ENCODE measurements at regions not wholly inside any gene's neighbourhood (a gene's known extent, or its start where the extent isn't known, plus 50 kb on each side); places are given as distances from the start of the nearest gene placed in this dataset.

DNA sequence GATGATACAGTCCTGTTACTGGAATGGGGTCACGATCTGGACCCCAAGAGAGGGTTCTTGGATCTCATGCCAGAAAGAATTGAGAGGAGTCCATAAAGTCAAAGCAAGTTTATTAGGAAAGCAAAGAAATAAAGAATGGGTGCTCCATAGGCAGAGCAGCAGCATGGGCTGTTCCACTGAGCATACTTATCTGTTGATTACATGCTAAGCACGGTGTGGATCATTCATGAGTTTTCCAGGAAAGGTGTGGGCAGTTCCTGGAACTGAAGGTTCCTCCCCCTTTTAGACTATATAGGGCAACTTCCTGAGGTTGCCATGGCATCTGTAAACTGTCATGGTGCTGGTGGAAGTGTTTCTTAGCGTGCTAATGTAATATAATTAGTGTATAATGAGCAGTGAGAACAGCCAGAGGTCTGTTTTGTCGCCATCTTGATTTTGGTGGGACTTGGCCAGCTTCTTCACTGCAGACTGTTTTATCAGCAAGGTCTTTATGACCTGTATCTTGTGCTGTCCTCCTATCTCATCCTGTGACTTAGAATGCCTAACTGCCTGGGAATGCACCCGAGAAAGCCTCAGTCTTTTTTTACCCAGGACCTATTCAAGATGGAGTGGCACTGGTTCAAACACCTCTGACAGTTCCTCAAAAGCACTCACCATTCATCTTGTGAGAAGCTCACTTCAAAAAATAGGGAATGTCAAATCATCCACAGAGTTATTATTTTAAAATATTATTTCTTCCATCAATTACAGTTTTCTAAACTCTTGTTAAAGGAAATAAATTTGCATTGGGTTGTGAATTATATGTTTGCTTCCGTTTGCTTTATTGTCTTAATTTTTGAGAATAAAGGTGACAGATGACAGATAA is 1358.8 kb upstream of the TMEM132C start:
- Histone ChIP-seq H3K27ac (ENCODE audit: low read depth in 2 of 2, low read length in 2 of 2) (no peak overlapping the region), H3K36me3 (ENCODE audit: control insufficient read depth in 2 of 2, insufficient read depth in 2 of 2, low read length in 2 of 2) (no peaks in the 10 kb centered on the region), H3K9ac (ENCODE audit: low read depth in 1 of 2, low read length in 2 of 2) (no peak overlapping the region), H3K9me3 (ENCODE audit: control insufficient read depth in 2 of 2, low read length in 2 of 2) (peaks cover 0 to 3% of the 10 kb centered on the region in 2 donors), H3K27me3 (ENCODE audit: control insufficient read depth in 2 of 2, insufficient read depth in 2 of 2, low read length in 2 of 2) (no peaks in the 10 kb centered on the region), H3K4me1 (ENCODE audit: control insufficient read depth in 2 of 2, insufficient read depth in 2 of 2, low read length in 2 of 2) (no peaks in the 10 kb centered on the region), H3K4me3 (ENCODE audit: low read length in 2 of 2) (no peak overlapping the region)

DNA sequence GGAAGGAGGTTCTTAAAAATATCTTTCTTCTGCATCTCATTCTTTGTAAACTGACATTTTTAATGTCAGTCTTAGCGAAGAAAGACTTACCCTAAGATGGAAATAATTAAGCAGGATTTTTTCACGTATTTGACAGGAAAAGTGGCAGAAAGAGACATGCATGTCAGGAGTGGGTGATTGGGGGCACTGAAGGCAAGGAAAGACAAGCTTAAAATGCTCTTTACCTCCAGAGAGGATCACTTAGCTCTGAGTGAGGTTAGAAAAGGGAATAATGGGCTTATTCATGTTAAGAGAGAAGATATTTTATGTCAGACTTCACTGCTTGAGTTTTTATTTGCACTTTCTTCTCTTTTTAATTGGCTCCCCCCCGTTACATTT is 1358.2 kb upstream of the TMEM132C start:
- H3K27me3 ChIP-seq (ENCODE audit: control insufficient read depth in 2 of 2, insufficient read depth in 2 of 2, low read length in 2 of 2) = no peaks in the 10 kb centered on the region
- no peak overlapping the region for H3K27ac ChIP-seq (ENCODE audit: low read depth in 2 of 2, low read length in 2 of 2)
- peaks cover 0 to 3% of the 10 kb centered on the region in 2 donors for H3K9me3 ChIP-seq (ENCODE audit: control insufficient read depth in 2 of 2, low read length in 2 of 2)
- H3K4me1 ChIP-seq (ENCODE audit: control insufficient read depth in 2 of 2, insufficient read depth in 2 of 2, low read length in 2 of 2) = no peaks in the 10 kb centered on the region
- H3K4me3 ChIP-seq (ENCODE audit: low read length in 2 of 2) = no peak overlapping the region
- no peaks in the 10 kb centered on the region for H3K36me3 ChIP-seq (ENCODE audit: control insufficient read depth in 2 of 2, insufficient read depth in 2 of 2, low read length in 2 of 2)
- no peak overlapping the region for H3K9ac ChIP-seq (ENCODE audit: low read depth in 1 of 2, low read length in 2 of 2)

DNA sequence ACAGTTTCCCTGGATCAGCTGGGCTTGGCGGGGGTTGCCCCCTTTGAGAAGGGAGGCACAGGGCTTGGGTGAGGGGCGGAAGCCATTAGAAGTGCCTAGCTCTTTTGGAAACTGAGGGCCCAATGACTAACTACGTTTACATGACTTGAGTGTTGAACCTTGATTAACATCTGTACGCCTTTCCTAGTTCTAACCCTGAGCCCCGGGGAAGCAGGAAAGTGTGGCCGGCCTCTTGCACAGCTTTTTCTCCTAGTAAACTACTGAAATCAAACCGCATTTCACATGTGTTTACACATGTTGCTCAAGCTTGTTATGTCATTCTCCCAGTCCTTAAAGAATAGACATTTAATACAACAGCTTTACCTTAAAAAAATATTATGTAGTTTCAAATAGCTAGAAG is 1356.4 kb upstream of the TMEM132C start:
- Histone ChIP-seq H3K9me3 (ENCODE audit: control insufficient read depth in 2 of 2, low read length in 2 of 2) (peaks cover 0 to 3% of the 10 kb centered on the region in 2 donors), H3K4me1 (ENCODE audit: control insufficient read depth in 2 of 2, insufficient read depth in 2 of 2, low read length in 2 of 2) (no peaks in the 10 kb centered on the region), H3K9ac (ENCODE audit: low read depth in 1 of 2, low read length in 2 of 2) (no peak overlapping the region), H3K27ac (ENCODE audit: low read depth in 2 of 2, low read length in 2 of 2) (no peak overlapping the region), H3K36me3 (ENCODE audit: control insufficient read depth in 2 of 2, insufficient read depth in 2 of 2, low read length in 2 of 2) (no peaks in the 10 kb centered on the region), H3K4me3 (ENCODE audit: low read length in 2 of 2) (no peak overlapping the region), H3K27me3 (ENCODE audit: control insufficient read depth in 2 of 2, insufficient read depth in 2 of 2, low read length in 2 of 2) (no peaks in the 10 kb centered on the region)

DNA sequence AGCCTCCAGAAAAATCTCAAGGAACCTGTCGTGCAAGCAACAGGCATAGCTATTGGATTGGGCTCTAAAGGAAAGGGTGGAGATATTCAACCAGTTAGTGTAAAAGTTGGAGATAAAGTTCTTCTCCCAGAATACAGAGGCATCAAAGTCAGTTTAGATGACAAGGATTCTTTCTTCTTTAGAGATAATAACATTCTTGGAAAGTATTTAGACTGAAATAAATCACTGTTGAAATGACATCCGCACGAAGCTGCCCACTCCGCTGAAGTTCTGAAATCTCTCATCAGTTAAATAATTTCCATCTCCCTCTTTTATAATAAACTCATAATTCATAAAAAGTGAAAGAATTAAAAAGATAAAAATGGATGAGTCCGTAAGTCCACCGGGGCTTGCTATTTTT is 1354.9 kb upstream of the TMEM132C start:
- no peak overlapping the region for H3K27ac ChIP-seq (ENCODE audit: low read depth in 2 of 2, low read length in 2 of 2)
- H3K36me3 ChIP-seq (ENCODE audit: control insufficient read depth in 2 of 2, insufficient read depth in 2 of 2, low read length in 2 of 2) = no peaks in the 10 kb centered on the region
- H3K4me1 ChIP-seq (ENCODE audit: control insufficient read depth in 2 of 2, insufficient read depth in 2 of 2, low read length in 2 of 2) = no peaks in the 10 kb centered on the region
- no peak overlapping the region for H3K9ac ChIP-seq (ENCODE audit: low read depth in 1 of 2, low read length in 2 of 2)
- H3K9me3 ChIP-seq (ENCODE audit: control insufficient read depth in 2 of 2, low read length in 2 of 2) = peaks cover 0 to 3% of the 10 kb centered on the region in 2 donors
- H3K4me3 ChIP-seq (ENCODE audit: low read length in 2 of 2) = no peak overlapping the region
- H3K27me3 ChIP-seq (ENCODE audit: control insufficient read depth in 2 of 2, insufficient read depth in 2 of 2, low read length in 2 of 2) = no peaks in the 10 kb centered on the region

DNA sequence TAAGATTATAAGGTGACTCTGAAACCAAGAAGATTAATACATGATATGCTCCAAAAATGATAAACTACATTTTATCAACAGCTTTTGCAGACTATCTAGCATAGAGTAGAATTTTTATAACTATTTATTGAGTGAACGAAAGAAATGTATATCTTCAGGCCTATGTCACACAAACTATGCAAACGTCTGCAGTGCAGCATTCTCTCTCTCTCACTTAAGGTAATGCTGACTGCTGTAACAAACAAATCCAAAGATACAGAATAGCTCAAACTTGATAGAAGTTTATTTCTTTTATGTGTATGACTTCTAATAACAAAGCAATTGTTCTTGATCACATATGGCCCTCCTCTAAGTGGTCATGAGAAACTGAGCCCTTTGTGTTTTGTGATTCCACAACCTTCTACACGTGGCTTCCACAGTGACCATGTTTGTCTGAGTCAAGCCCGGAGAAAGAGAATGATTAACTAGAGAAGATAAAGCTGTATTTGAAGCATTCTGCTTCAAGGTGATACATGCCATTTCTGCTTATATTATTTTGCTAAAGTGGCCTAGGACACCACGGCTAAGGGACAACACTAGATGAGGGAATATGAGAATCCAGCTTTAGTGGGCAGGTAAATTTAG is 1352.7 kb upstream of the TMEM132C start:
- Histone ChIP-seq H3K4me3 (ENCODE audit: low read length in 2 of 2) (no peak overlapping the region), H3K36me3 (ENCODE audit: control insufficient read depth in 2 of 2, insufficient read depth in 2 of 2, low read length in 2 of 2) (no peaks in the 10 kb centered on the region), H3K27ac (ENCODE audit: low read depth in 2 of 2, low read length in 2 of 2) (no peak overlapping the region), H3K9ac (ENCODE audit: low read depth in 1 of 2, low read length in 2 of 2) (no peak overlapping the region), H3K27me3 (ENCODE audit: control insufficient read depth in 2 of 2, insufficient read depth in 2 of 2, low read length in 2 of 2) (no peaks in the 10 kb centered on the region), H3K4me1 (ENCODE audit: control insufficient read depth in 2 of 2, insufficient read depth in 2 of 2, low read length in 2 of 2) (no peaks in the 10 kb centered on the region), H3K9me3 (ENCODE audit: control insufficient read depth in 2 of 2, low read length in 2 of 2) (peaks cover 0 to 3% of the 10 kb centered on the region in 2 donors)

DNA sequence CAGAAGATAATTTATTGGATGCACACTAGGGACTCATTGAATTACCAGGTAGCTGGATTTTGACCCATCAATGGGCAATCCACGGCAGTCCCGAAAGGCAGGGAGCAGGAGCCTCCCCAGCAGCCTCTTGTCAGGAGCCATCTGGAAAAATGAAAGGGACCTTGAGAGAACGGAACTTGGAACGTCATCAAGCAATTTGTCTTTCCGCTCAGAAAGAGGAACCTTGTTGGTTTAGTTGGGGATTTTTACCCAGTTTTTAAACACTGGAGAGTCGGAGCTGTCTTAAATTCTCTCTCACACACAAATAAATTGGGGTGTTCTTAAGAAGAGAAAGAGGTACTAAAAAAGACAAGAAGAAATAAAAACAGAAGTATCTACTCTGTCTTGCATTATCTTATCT is 1351.7 kb upstream of the TMEM132C start:
- Histone ChIP-seq H3K9ac (ENCODE audit: low read depth in 1 of 2, low read length in 2 of 2) (no peak overlapping the region), H3K9me3 (ENCODE audit: control insufficient read depth in 2 of 2, low read length in 2 of 2) (peaks cover 0 to 3% of the 10 kb centered on the region in 2 donors), H3K4me1 (ENCODE audit: control insufficient read depth in 2 of 2, insufficient read depth in 2 of 2, low read length in 2 of 2) (no peaks in the 10 kb centered on the region), H3K27ac (ENCODE audit: low read depth in 2 of 2, low read length in 2 of 2) (no peak overlapping the region), H3K27me3 (ENCODE audit: control insufficient read depth in 2 of 2, insufficient read depth in 2 of 2, low read length in 2 of 2) (no peaks in the 10 kb centered on the region), H3K4me3 (ENCODE audit: low read length in 2 of 2) (no peak overlapping the region), H3K36me3 (ENCODE audit: control insufficient read depth in 2 of 2, insufficient read depth in 2 of 2, low read length in 2 of 2) (no peaks in the 10 kb centered on the region)

DNA sequence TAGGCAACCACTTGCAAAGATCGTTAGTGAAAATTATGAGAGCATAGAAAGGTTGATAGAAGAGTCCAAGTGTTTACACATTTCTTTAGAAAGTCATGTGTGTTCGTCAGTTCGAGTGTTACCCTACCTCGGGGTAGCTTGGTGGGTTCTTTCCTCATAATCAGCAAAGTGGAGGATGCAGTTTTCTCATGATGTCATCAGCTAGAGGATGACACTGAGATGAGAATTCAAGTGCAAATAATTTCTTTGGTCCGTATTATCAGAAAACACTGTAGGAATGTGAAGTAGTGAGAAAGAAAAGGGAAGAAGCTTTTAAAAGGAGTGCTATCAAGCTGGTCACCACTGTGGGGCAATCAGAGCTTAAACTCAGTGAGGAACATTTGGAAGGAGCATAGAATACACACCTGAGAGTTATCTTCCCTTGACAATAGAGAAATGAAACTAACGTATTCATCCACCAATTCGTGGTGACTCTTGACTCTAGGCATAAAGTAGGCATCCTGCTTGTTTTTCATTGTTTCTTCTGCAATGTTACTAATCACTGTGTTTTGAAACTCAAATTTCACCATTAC is 1340.9 kb upstream of the TMEM132C start:
- H3K4me1 ChIP-seq (ENCODE audit: control insufficient read depth in 2 of 2, insufficient read depth in 2 of 2, low read length in 2 of 2) = no peaks in the 10 kb centered on the region
- H3K27me3 ChIP-seq (ENCODE audit: control insufficient read depth in 2 of 2, insufficient read depth in 2 of 2, low read length in 2 of 2) = no peaks in the 10 kb centered on the region
- H3K9me3 ChIP-seq (ENCODE audit: control insufficient read depth in 2 of 2, low read length in 2 of 2) = no peaks in the 10 kb centered on the region
- no peak overlapping the region for H3K27ac ChIP-seq (ENCODE audit: low read depth in 2 of 2, low read length in 2 of 2)
- H3K36me3 ChIP-seq (ENCODE audit: control insufficient read depth in 2 of 2, insufficient read depth in 2 of 2, low read length in 2 of 2) = no peaks in the 10 kb centered on the region
- no peak overlapping the region for H3K9ac ChIP-seq (ENCODE audit: low read depth in 1 of 2, low read length in 2 of 2)
- no peak overlapping the region for H3K4me3 ChIP-seq (ENCODE audit: low read length in 2 of 2)

DNA sequence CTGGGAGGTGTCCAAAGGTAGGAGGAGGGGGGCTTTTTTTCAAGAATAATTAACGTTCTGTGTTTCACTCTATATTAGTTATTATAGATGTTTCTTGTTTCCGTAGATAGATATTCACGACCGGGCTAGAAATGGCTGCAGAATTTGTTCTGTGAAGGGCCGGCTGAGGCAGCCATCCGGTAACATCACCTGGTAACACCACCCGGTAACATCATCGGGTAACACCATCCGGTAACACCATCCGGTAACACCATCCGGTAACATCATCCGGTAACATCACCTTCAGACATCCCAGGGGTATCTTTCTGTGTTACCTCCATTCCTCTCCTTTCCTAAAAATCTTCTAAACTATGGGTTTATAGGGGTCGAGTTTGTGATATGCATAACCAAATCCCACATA is 1336.7 kb upstream of the TMEM132C start:
- Histone ChIP-seq H3K36me3 (ENCODE audit: control insufficient read depth in 2 of 2, insufficient read depth in 2 of 2, low read length in 2 of 2) (no peaks in the 10 kb centered on the region), H3K9me3 (ENCODE audit: control insufficient read depth in 2 of 2, low read length in 2 of 2) (no peaks in the 10 kb centered on the region), H3K9ac (ENCODE audit: low read depth in 1 of 2, low read length in 2 of 2) (no peak overlapping the region), H3K27ac (ENCODE audit: low read depth in 2 of 2, low read length in 2 of 2) (no peak overlapping the region), H3K27me3 (ENCODE audit: control insufficient read depth in 2 of 2, insufficient read depth in 2 of 2, low read length in 2 of 2) (no peaks in the 10 kb centered on the region), H3K4me1 (ENCODE audit: control insufficient read depth in 2 of 2, insufficient read depth in 2 of 2, low read length in 2 of 2) (no peaks in the 10 kb centered on the region), H3K4me3 (ENCODE audit: low read length in 2 of 2) (no peak overlapping the region)

DNA sequence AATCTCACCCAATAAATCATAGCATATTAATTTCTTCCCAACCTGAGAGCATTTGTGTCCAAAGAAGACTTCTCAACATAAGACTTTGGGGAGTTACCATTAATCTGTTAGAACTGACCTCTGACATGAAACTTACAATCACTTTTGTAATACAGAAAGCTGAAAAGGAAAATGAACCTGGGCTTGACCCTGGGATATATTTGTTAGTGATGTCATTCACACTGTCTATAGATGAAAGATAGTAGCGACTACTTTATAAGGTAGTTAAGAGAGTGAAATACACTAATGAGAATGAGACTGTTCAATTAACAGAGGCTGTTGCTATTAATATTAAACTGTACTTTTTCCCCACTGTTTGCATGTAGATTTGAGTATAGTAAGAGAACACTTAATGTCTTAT is 1334.8 kb upstream of the TMEM132C start:
- Histone ChIP-seq H3K9me3 (ENCODE audit: control insufficient read depth in 2 of 2, low read length in 2 of 2) (no peaks in the 10 kb centered on the region), H3K27ac (ENCODE audit: low read depth in 2 of 2, low read length in 2 of 2) (no peak overlapping the region), H3K4me3 (ENCODE audit: low read length in 2 of 2) (no peak overlapping the region), H3K27me3 (ENCODE audit: control insufficient read depth in 2 of 2, insufficient read depth in 2 of 2, low read length in 2 of 2) (no peaks in the 10 kb centered on the region), H3K36me3 (ENCODE audit: control insufficient read depth in 2 of 2, insufficient read depth in 2 of 2, low read length in 2 of 2) (no peaks in the 10 kb centered on the region), H3K4me1 (ENCODE audit: control insufficient read depth in 2 of 2, insufficient read depth in 2 of 2, low read length in 2 of 2) (no peaks in the 10 kb centered on the region), H3K9ac (ENCODE audit: low read depth in 1 of 2, low read length in 2 of 2) (no peak overlapping the region)

DNA sequence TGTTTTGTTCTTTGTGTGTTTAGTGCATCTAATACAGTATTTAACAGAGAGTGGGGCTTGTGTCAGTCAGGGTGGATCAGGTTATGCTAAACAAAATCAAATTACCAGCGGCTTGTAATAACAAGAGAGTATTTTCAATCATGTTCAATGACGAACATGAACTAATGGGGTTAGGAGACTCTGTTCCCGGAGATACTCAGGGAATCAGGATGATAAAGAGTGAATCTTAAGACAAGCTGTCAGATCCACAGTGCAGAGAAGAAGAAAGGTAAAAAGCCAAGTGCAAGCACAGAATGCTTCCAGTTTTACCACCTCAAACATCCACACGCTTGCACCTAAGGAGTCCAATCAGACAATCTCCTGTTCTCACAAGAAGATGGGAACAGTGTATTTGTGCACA is 1331.5 kb upstream of the TMEM132C start:
- Histone ChIP-seq H3K9me3 (ENCODE audit: control insufficient read depth in 2 of 2, low read length in 2 of 2) (no peaks in the 10 kb centered on the region), H3K4me3 (ENCODE audit: low read length in 2 of 2) (no peak overlapping the region), H3K36me3 (ENCODE audit: control insufficient read depth in 2 of 2, insufficient read depth in 2 of 2, low read length in 2 of 2) (no peaks in the 10 kb centered on the region), H3K4me1 (ENCODE audit: control insufficient read depth in 2 of 2, insufficient read depth in 2 of 2, low read length in 2 of 2) (no peaks in the 10 kb centered on the region), H3K9ac (ENCODE audit: low read depth in 1 of 2, low read length in 2 of 2) (no peak overlapping the region), H3K27ac (ENCODE audit: low read depth in 2 of 2, low read length in 2 of 2) (no peak overlapping the region), H3K27me3 (ENCODE audit: control insufficient read depth in 2 of 2, insufficient read depth in 2 of 2, low read length in 2 of 2) (no peaks in the 10 kb centered on the region)
